ENCODE measurements at regions not wholly inside any gene's neighbourhood (a gene's known extent, or its start where the extent isn't known, plus 50 kb on each side); places are given as distances from the start of the nearest gene placed in this dataset.

DNA sequence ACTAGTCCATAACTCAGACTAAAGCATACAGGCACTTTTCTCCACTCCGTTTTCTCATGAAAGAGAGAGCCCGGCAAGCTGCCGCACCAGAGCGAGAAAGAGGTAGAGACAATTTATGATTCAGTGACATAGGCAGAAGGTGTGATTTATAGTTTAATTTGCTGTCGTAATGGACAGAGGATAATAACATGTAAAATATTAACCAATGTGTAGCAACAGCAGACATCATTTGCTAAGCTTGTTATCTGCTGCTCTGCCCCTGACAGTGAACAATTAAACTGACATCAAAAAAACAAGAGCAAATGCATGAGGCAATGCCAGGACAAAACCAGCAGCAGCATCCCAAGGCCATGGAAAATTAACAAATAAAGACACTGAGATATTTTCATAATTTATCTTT is 214.0 kb downstream of the ATG4C start:
- no peak for TF ChIP-seq POLR2A (IDR thresholded peaks at IDR 0.05)
- no peak for TF ChIP-seq CTCF (IDR thresholded peaks at IDR 0.05)

Measured in prostate gland (tissue), 2 donors.